ENCODE measurements at regions not wholly inside any gene's neighbourhood (a gene's known extent, or its start where the extent isn't known, plus 50 kb on each side); places are given as distances from the start of the nearest gene placed in this dataset.

DNA sequence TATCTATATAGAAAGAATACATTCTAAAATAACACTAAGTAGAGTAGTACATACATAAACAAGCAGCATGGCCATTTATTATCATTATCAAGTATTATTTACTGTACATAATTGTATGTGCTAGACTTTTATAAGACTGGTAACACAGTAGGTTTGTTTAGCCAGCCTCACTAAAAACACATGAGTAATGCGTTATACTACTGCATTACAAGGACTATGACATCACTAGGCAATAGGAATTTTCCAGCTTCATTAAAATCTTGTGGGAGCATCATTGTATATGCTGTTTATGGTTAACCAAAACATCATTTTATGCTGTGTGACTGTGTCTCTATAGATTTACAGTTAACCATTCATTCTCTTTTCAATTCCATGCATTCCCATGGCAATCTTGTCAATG lies 131.7 kb upstream of the HDGFL1 start:
- TF ChIP-seq, protein P1, sequence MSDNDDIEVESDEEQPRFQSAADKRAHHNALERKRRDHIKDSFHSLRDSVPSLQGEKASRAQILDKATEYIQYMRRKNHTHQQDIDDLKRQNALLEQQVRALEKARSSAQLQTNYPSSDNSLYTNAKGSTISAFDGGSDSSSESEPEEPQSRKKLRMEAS (IDR thresholded peaks at IDR 0.05) = no peak
- TF ChIP-seq YY1 (IDR thresholded peaks at IDR 0.05) (no peak), RAD21 (IDR thresholded peaks at IDR 0.05) (no peak)
